ENCODE measurements at regions not wholly inside any gene's neighbourhood (a gene's known extent, or its start where the extent isn't known, plus 50 kb on each side); places are given as distances from the start of the nearest gene placed in this dataset.

DNA sequence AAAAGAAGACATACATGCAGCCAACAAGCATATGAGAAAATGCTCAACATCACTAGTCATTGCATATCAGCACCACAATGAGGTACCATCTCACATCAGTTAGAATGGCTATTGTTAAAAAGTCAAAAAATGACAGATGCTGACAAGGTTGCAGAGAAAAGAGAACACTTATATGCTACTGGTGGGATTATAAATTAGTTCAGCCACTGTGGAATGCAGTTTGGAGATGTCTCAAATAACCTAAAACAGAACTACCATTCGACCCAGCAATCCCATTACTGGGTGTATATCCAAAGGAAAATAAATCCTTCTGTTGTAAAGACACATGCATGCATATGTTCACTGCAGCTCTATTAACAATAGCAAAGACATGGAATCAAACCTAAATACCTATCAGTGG is 238.4 kb downstream of the KCNC2 start:
- TF ChIP-seq, protein P1, sequence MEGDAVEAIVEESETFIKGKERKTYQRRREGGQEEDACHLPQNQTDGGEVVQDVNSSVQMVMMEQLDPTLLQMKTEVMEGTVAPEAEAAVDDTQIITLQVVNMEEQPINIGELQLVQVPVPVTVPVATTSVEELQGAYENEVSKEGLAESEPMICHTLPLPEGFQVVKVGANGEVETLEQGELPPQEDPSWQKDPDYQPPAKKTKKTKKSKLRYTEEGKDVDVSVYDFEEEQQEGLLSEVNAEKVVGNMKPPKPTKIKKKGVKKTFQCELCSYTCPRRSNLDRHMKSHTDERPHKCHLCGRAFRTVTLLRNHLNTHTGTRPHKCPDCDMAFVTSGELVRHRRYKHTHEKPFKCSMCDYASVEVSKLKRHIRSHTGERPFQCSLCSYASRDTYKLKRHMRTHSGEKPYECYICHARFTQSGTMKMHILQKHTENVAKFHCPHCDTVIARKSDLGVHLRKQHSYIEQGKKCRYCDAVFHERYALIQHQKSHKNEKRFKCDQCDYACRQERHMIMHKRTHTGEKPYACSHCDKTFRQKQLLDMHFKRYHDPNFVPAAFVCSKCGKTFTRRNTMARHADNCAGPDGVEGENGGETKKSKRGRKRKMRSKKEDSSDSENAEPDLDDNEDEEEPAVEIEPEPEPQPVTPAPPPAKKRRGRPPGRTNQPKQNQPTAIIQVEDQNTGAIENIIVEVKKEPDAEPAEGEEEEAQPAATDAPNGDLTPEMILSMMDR (IDR thresholded peaks at IDR 0.05): no peak
- no peak for TF ChIP-seq POLR2A (IDR thresholded peaks at IDR 0.05)
